GM18499 (cell line): ENCODE measurements at regions not wholly inside any gene's neighbourhood (a gene's known extent, or its start where the extent isn't known, plus 50 kb on each side); places are given as distances from the start of the nearest gene placed in this dataset.

Source experiments
- ATAC-seq: cut with Tn5 transposase; IDR thresholded peaks from one replicate; pipeline ENCODE4 v1.9.1; 2021; ENCODE audit warnings: moderate number of reproducible peaks; ENCODE audit not compliant: insufficient read depth, unreplicated experiment

DNA sequence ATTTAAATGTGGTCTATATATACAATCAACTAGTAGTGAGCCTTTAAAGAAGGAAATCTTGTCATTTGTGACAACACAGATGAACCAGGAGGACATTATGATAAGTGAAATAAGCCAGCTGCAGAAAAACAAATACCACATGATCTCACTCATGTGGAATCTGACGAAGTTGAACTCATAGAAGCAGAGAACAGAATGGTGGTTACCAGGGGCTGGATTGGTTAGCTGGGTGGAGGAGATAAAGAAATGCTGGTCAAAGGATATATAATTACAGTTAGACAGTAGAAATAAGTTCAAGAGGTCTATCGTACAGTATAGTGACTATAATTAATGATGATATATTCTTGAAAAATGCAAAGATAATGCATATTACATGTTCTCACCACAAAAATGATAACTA, 267.9 kb downstream of the FBXO15 start:
- ATAC-seq, result no peak

DNA sequence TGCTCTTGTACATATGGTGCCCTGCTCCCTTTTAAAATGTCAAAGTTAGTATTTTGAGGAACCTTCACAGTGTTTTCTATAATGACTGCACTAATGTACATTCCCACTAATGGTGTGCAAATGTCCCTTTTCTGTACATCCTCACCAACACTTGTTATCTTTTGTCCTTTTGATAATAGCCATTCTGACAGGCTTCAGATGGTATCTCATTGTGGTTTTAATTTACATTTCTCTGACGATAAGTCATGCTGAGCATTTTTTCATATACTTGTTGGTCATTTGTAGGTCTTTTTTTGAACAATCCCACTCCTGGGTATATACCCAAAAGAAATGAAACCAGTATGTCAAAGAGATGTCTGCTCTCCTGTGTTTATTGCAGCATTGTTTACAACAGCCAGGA, 268.3 kb downstream of the FBXO15 start:
- ATAC-seq, result no peak

DNA sequence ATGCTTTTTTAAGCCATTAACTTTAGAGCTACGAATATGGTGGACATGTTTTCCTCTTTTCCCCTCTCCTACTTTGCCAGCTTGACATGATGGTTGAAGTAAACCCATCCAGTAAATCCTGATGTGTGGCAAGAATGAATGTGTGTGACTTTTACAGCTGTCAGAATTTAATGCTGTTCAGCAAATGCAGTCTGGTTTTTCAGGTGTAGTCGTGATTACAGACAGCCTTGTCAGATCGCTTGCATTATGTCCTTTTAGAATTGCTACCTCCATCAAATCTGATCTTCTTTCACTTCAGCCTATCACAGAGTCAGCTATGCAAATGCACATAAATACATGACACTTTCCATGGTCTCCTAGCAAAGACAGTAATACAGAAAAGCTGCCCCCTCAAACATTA, 278.5 kb downstream of the FBXO15 start:
- no peak for ATAC-seq

DNA sequence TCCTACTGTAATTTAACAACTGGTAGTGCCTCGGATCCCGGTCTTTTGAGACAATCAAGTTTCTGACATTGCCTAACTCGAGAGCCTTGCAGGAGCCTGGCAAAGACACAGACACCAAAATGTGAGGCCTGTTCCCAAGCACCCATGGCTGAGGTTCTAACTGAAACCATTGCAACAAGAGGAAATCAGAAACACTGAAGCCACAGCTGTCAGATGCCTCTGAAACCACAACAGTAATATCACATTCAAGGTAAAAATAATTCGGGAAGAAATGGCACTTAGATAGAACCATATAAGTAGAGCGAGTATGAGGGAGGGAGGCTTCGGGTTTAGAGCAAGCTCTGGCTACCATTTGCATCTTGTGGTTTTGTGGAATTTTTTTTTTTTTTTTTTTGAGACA, 285.9 kb downstream of the FBXO15 start:
- no peak for ATAC-seq

DNA sequence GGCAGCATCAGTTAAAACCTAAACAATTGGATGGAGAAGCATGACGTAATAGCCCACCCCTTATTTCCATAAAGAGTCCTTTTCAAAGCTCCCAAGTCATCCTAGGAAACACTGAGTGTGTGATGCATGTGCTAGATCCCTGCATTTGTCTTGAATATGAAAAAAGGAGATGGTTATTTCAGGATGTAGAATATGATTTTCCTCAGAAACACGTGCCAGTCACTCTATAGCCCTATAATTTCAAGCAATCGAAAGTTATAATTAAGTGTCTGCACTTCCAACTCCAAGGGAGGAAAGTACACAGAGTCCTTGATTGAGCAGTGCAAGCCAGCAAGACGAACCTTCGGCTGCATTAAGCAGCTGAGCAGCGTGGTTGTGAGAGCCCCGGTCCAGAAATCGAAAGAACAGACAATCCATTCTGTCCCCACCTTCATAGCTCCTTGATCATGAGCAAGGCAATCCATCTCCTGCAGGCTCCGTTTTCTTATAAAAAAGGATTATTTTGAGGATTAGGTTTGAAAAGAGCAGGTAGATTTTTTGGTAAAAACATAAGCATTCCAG, 287.7 kb downstream of the FBXO15 start:
- no peak for ATAC-seq

GRCh38 chr18:73852789-73853549, 294.7 kb downstream of the FBXO15 start:
- no peak for ATAC-seq

DNA sequence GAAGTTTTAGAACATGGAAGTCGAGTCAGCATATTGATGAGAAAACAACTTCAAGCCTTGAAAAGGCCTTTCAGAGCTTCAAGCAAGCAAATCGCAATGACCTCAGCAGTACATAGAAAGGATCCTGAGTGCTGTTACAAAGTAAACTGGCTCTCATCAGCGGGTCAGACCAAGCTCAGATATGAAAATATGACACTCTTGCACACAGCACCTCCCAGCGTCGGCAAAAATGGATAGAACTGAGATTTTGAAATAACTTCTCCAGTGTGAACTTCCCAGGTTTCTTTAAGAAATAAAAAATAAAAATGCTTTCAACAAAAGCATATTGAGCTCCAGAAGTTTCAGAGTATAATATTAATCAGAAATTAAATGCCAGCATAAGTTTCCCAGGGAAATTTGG, 296.9 kb downstream of the FBXO15 start:
- no peak for ATAC-seq

DNA sequence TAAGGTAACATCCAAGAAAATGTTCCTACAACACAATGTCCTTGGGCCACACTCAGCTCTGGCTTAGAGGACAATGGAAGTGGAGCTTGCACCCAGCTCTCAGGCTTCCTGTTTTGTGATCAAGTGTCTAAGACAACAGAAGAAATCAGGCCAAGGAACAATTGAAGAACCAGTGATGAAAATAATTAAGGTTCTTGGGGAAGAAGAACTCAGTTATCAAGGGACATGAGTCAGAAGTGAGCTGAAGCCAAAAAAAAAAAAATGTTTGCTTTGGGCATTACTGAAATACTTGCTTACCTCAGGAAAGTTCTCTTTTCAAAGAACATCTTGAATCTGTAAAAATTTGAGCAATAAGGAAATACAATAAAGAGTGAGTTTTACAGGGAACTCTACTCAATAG, 299.0 kb downstream of the FBXO15 start:
- ATAC-seq, result no peak

- no peak for ATAC-seq
Measured at GRCh38 chr18:73843455-73843854, 304.2 kb downstream of the FBXO15 start.

- ATAC-seq, result peak; percentile 70
Measured at GRCh38 chr18:73842795-73843394, 304.7 kb downstream of the FBXO15 start.

DNA sequence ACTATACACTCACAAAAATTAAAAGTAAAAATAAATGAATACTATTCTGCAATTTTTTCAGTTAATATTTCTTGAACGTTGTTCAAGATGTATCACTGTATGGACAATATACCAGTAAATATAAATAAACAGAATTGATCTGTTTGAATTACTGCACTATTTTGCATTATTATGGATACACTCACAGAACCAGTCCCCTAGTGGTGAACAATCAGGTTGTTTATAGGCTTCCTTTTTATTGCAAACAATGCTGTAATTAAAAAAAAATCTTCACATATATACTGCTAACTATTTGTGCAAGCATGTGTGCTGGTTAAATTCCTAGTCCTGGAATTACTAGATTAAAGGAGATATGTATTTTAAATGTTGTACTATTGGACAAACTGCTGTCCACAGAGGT, 306.0 kb downstream of the FBXO15 start:
- ATAC-seq, result no peak

- no peak for ATAC-seq
Measured at GRCh38 chr18:73840319-73840945, 307.2 kb downstream of the FBXO15 start.

DNA sequence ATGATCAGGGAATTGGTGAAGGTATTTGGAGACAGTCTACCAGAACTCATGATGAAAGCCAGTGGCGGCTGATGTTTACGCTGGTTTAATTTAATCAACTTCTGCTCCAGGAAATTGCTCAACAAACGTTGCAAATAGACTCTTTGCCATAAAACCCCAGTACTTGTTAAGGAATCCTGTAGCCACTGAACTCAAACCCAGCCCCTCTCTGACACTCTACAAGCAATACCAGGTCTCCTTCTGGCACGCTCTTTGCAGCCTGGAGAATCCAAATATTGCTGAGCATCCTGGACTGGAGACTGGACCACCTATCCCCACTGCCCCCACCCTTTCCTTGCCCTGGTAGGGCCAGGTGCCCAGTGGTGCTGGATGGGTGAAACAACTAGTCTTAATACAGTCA, 308.2 kb downstream of the FBXO15 start:
- ATAC-seq, result no peak

GRCh38 chr18:73838107-73838506, 309.5 kb downstream of the FBXO15 start:
- no peak for ATAC-seq

- no peak for ATAC-seq
Measured at GRCh38 chr18:73835656-73836364, 311.8 kb downstream of the FBXO15 start.

GRCh38 chr18:73835039-73835438, 312.6 kb downstream of the FBXO15 start:
- no peak for ATAC-seq

GRCh38 chr18:73831688-73832087, 315.9 kb downstream of the FBXO15 start:
- no peak for ATAC-seq

- no peak for ATAC-seq
Measured at GRCh38 chr18:73829146-73829545, 318.5 kb downstream of the FBXO15 start.

DNA sequence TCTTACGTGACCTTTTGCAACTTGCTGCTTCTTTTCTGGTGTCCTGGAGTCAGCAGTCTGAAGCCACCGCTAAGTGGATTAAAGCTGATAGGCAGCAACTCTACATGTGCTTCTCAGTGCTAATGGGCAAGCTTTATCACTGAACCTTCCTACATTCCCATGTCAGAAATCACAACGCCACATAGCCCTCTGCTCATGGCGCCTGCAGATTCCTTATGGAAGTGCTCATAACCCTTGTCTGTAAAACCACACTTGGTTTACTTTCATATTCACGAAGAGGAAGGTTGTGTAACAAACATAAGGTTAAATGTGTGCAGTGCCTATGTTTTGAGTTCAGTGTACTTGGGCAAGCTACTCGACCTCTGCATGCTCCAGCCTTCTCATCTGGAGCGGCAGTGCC, 319.8 kb downstream of the FBXO15 start:
- ATAC-seq, result no peak

DNA sequence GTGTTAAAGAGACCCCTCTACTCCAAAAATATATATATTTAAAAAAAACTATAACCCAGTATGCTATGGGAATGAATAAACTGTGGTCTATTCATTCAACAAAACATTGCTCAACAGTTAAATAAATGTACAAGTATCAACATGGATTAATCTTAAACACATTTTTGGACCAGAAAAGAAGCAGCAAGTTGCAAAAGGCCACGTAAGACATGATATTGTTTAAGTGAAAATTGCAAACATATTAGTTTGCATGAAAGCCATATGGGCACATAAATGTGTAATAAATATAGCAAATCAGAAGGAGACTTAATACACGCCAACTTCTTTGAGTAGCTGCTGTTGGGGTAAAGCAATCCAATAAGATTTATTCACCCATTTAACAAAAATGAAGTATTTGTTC, 321.5 kb downstream of the FBXO15 start:
- ATAC-seq, result no peak

DNA sequence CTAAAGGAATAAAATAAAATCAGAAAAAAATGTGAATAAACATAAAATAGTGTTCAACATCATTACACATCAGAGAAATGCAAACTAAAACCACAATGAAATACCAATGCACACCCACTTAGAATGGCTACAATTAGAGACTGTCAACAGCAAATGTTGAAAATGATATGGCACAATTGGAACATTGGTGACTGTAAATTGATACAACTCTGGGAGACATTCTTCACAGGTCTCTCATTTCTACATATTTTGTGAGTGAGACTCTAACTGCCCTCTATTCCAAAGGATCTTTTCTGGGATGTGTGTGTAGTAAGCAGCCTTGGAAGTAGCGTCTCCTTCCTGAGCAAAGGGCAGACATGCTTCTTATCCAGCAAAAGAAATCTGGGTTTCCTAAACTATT, 323.0 kb downstream of the FBXO15 start:
- ATAC-seq, result no peak
